NT2/D1 (cell line): ENCODE measurements at regions not wholly inside any gene's neighbourhood (a gene's known extent, or its start where the extent isn't known, plus 50 kb on each side); places are given as distances from the start of the nearest gene placed in this dataset.
"Not testable (repeated sequence)": the region's sequence is repeated elsewhere in the genome, so short reads cannot be mapped to it uniquely, and the experiment has no call there.

Source experiments
- DNase-seq: peaks from one replicate; pipeline ENCODE4 v3.0.0-alpha.2; 2011; ENCODE audit warnings: low read depth, low spot score
- H3K27me3 ChIP-seq: 2 replicates; pipeline ENCODE4 v1.6.0; 2011; ENCODE audit warnings: mild to moderate bottlenecking; ENCODE audit not compliant: insufficient read length, insufficient read depth
- H3K36me3 ChIP-seq: 2 replicates; pipeline ENCODE4 v1.6.1; 2011; ENCODE audit warnings: mild to moderate bottlenecking, low read length, mixed read lengths; ENCODE audit not compliant: insufficient read depth, insufficient read length
- H3K4me1 ChIP-seq: 2 replicates; pipeline ENCODE4 v1.5.1; 2011; ENCODE audit not compliant: insufficient read depth, insufficient read length
- H3K4me3 ChIP-seq: 2 replicates; pipeline ENCODE4 v1.5.1; 2011; ENCODE audit warnings: low read depth; ENCODE audit not compliant: insufficient read length
- H3K9ac ChIP-seq: 2 replicates; pipeline ENCODE4 v1.6.0; 2011; ENCODE audit warnings: low read depth; ENCODE audit not compliant: insufficient read length
- H3K9me3 ChIP-seq: 2 replicates; pipeline ENCODE4 v1.5.1; 2011; ENCODE audit warnings: mild to moderate bottlenecking, low read length; ENCODE audit not compliant: insufficient read depth
- SUZ12 ChIP-seq: IDR thresholded peaks from 2 replicates; pipeline ENCODE4 v1.6.1; 2011; ENCODE audit not compliant: insufficient read length, insufficient read depth; ENCODE audit errors: extremely low read depth
- YY1 ChIP-seq: IDR thresholded peaks from 2 replicates; pipeline ENCODE4 v1.6.1; 2011; ENCODE audit not compliant: insufficient read length, insufficient read depth
- ZNF274 ChIP-seq: IDR thresholded peaks from 2 replicates; pipeline ENCODE4 v1.6.1; 2011; ENCODE audit warnings: mild to moderate bottlenecking, low read depth, low read length

DNA sequence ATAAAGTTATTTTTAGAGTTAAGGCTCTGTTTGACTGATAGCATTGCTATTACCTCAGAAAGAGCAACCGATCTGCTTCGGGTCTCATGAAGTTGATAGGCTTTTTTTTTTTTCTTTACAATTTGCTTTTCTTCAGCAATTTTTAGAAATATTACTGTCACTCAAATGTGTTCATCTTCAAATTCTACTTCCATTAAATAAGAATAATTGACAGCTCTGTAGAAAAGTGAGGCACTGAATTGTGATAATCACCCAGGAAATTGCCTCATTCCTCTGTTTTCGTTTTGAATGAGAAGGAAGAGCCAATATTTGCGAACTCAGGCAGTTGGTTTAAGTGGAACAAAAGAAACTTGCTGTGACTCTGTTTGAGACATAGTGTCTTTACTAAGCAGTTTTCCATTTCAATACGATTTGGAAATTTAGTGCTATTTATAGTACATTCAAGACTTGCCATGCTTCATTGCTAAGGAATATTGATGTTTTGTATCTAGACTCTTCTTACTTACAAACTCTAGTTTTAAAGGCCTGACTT, 700.5 kb upstream of the CDH10 start:
- Histone ChIP-seq H3K4me1 (no peaks in the 10 kb centered on the region), H3K36me3 (no peaks in the 10 kb centered on the region), H3K4me3 (no peak overlapping the region), H3K27me3 (no peaks in the 10 kb centered on the region), H3K9ac (no peak overlapping the region), H3K9me3 (no peaks in the 10 kb centered on the region)
- TF ChIP-seq YY1 = no peak
- no peak for TF ChIP-seq SUZ12
- no peak for TF ChIP-seq ZNF274
- DNase-seq = no peak

DNA sequence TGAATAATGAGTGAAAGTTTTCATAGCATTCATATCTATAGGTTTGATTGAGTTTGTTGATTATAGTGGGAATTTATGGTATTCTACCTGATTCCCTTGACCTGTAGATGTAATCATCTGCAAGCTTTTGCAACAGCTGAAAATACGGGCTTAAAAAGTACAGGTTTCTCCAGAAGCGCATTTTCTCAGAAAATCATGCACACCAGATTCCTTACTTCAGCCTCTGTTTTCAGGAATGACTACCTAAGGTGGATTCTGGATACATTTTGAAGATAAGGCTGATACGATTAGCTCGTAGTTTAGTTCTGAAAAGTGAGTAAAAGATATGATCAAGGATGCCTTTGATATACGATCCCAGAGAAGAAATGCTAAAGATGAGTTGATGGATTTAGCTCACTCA, 694.8 kb upstream of the CDH10 start:
- H3K27me3 ChIP-seq = no peaks in the 10 kb centered on the region
- no peak for TF ChIP-seq ZNF274
- no peak for TF ChIP-seq YY1
- TF ChIP-seq SUZ12 = no peak
- no peaks in the 10 kb centered on the region for H3K36me3 ChIP-seq
- no peak overlapping the region for H3K9ac ChIP-seq
- no peaks in the 10 kb centered on the region for H3K4me1 ChIP-seq
- H3K4me3 ChIP-seq = no peak overlapping the region
- H3K9me3 ChIP-seq = no peaks in the 10 kb centered on the region
- DNase-seq = no peak

DNA sequence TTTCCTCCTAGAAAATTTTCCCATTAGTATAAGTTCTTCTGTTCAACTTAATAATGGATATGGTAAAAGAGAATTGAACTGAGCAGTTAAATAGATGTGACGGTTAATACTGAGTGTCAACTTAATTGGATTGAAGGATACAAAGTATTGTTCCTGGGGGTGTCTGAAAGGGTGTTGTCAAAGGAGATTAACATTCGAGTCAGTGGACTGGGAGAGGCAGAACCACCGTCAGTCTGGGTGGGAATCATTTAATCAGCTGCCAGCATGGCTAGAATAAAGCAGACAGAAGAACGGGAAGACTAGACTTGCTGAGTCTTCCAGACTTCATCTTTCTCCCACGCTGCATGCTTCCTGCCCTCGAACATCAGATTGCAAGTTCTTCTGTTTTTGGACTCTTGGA, 689.6 kb upstream of the CDH10 start:
- Histone ChIP-seq H3K4me3 (no peak overlapping the region), H3K9me3 (peaks cover 15% of the 10 kb centered on the region; the same call in 1 of the 2 replicates), H3K36me3 (no peaks in the 10 kb centered on the region), H3K4me1 (no peaks in the 10 kb centered on the region), H3K9ac (no peak overlapping the region), H3K27me3 (no peaks in the 10 kb centered on the region)
- TF ChIP-seq YY1 = no peak
- no peak for DNase-seq

DNA sequence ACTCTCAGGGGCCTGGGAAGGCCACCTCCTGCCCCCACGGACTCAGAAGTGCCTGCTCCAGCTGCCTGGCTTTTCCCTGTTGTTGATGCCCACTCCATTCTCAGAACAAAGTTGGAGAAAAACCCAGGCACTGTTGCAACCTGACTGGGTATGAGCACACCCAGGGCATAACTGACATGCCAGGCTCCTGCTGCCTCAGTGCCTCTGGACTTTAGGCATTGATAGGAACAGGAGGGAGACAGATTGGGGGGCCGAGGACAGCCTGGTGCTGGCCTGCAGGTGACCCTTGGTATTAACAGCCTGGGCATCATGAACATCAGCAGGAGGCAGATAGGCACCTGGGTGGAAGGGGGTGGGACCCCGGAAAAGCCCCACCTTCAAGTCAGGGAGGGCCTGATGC, 685.9 kb upstream of the CDH10 start:
- Histone ChIP-seq H3K27me3 (no peaks in the 10 kb centered on the region), H3K4me3 (no peak overlapping the region), H3K9me3 (peaks cover 15% of the 10 kb centered on the region; the same call in 1 of the 2 replicates), H3K36me3 (no peaks in the 10 kb centered on the region), H3K9ac (no peak overlapping the region), H3K4me1 (no peaks in the 10 kb centered on the region)
- TF ChIP-seq ZNF274 = no peak
- no peak for TF ChIP-seq SUZ12
- TF ChIP-seq YY1 = no peak
- DNase-seq = no peak

DNA sequence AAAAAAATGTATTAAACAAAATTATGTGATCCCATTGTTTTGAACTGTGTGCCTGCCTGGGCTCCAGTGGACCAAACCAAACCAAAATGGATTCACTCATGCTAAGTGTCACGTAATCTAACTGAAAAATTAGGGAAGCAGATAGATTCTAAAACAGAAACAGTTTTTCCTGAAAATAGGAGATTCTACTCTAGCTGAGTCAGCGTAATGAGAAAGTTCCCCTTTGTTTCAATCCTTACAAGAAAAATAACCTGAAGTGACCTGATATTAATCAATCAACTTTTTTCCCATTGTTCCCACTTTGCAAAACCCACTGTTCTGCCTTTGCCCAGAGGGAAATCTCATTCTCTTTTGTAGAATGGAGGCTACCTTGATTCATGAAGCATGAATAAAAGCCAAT, 682.4 kb upstream of the CDH10 start:
- Histone ChIP-seq H3K27me3 (no peaks in the 10 kb centered on the region), H3K9ac (no peak overlapping the region), H3K4me1 (no peaks in the 10 kb centered on the region), H3K4me3 (no peak overlapping the region), H3K9me3 (peaks cover 15% of the 10 kb centered on the region; the same call in 1 of the 2 replicates), H3K36me3 (no peaks in the 10 kb centered on the region)
- no peak for DNase-seq
- TF ChIP-seq SUZ12 (no peak), ZNF274 (no peak), YY1 (no peak)

DNA sequence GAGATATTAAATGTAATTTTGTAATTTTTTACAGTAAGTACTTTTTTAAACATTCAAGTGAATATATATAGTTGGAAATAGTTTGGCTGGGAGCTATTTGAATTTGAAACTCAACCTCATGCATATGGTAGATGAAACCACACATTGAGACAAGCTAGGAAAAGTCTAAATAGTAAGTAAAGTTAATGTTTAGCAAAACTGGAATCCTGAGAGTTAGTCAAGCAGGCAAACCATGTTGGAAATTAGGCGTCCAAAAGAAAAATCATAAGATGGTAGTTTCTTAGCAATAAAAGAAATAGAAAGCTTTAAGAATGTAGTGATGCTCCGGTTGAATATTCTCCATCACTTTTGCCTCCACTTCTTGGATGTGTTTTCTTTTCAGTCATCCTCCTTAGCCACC, 657.1 kb upstream of the CDH10 start:
- no peak for DNase-seq
- Histone ChIP-seq H3K4me1 (no peaks in the 10 kb centered on the region), H3K27me3 (no peaks in the 10 kb centered on the region), H3K9me3 (no peaks in the 10 kb centered on the region), H3K4me3 (no peak overlapping the region), H3K9ac (no peak overlapping the region), H3K36me3 (no peaks in the 10 kb centered on the region)
- no peak for TF ChIP-seq SUZ12
- no peak for TF ChIP-seq YY1

DNA sequence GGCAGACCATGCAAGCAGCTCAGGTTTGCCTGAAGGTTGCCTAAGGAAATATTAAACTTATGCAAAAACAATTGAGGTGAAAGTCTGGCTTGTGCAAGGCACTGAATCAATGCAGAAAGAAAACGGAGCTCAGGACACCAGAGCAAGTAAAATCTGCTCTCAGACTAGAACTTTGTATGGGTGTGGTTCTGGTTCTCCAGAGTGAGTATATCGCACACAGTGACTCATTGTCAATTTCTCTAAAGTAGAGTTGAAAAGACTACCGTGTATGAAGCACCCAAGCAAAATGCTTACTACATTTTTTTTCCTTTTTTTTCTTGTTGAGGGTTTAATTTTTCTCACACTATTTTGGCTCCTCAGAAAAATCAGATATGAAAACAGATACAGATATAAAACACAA, 650.3 kb upstream of the CDH10 start:
- no peak for TF ChIP-seq SUZ12
- TF ChIP-seq YY1 = no peak
- Histone ChIP-seq H3K4me1 (no peaks in the 10 kb centered on the region), H3K36me3 (no peaks in the 10 kb centered on the region), H3K4me3 (no peak overlapping the region), H3K9me3 (no peaks in the 10 kb centered on the region), H3K9ac (no peak overlapping the region), H3K27me3 (no peaks in the 10 kb centered on the region)
- no peak for DNase-seq

DNA sequence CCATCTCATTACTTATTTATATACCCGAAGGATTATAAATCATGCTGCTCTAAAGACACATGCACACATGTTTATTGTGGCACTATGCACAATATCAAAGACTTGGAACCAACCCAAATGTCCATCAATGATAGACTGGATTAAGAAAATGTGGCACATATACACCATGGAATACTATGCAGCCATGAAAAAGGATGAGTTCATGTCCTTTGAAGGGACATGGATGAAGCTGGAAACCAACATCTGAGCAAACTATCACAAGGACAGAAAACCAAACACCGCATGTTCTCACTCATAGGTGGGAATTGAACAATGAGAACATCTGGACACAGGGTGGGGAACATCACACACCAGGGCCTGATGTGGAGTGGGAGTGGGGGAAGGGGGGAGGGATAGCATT, 645.0 kb upstream of the CDH10 start:
- not testable (repeated sequence) for H3K4me3 ChIP-seq, H3K9me3 ChIP-seq, H3K27me3 ChIP-seq, H3K9ac ChIP-seq, H3K36me3 ChIP-seq, H3K4me1 ChIP-seq, DNase-seq
